ENCODE measurements at regions not wholly inside any gene's neighbourhood (a gene's known extent, or its start where the extent isn't known, plus 50 kb on each side); places are given as distances from the start of the nearest gene placed in this dataset.
A peak's percentile ranks its signal among the peaks of the same experiment; 100 is the strongest.

GRCh38 chr2:181772777-181773176 is 92.5 kb upstream of the NEUROD1 start:
- no peaks in the 10 kb centered on the region for H3K9me2 ChIP-seq (replicated peaks; ENCODE audit: insufficient read depth, low read length)
- H3K9ac ChIP-seq (ENCODE audit: low read length): no peak overlapping the region
- H2AFZ ChIP-seq (ENCODE audit: low read length): no peak overlapping the region
- DNase-seq: no peak
- no peaks in the 10 kb centered on the region for H3K27me3 ChIP-seq (replicated peaks; ENCODE audit: insufficient read depth, low read length)
- TF ChIP-seq EZH2phosphoT487 (IDR thresholded peaks at IDR 0.05; ENCODE audit: low read length) (no peak), CTCF (IDR thresholded peaks at IDR 0.05; ENCODE audit: low read length) (no peak), EZH2 (optimal IDR thresholded peaks at IDR 0.05; ENCODE audit: low read depth, low read length) (no peak)
- H3K27ac ChIP-seq (ENCODE audit: low read length): no peak overlapping the region
- no peaks in the 10 kb centered on the region for H3F3A ChIP-seq (ENCODE audit: insufficient read depth, low read length)
- H3K4me1 ChIP-seq (ENCODE audit: low read length): peaks cover 9% of the 10 kb centered on the region
- no peaks in the 10 kb centered on the region for H3K79me2 ChIP-seq (ENCODE audit: low read length)
- H4K20me1 ChIP-seq (ENCODE audit: insufficient read depth, low read length): no peaks in the 10 kb centered on the region
- no peaks in the 10 kb centered on the region for H3K9me3 ChIP-seq (replicated peaks; ENCODE audit: insufficient read depth, low read length)
- no peaks in the 10 kb centered on the region for H3K36me3 ChIP-seq (replicated peaks; ENCODE audit: insufficient read depth, low read length)
- no peak overlapping the region for H3K4me2 ChIP-seq (ENCODE audit: low read depth, low read length)
- no peak overlapping the region for H3K4me3 ChIP-seq (ENCODE audit: low read length)

DNA sequence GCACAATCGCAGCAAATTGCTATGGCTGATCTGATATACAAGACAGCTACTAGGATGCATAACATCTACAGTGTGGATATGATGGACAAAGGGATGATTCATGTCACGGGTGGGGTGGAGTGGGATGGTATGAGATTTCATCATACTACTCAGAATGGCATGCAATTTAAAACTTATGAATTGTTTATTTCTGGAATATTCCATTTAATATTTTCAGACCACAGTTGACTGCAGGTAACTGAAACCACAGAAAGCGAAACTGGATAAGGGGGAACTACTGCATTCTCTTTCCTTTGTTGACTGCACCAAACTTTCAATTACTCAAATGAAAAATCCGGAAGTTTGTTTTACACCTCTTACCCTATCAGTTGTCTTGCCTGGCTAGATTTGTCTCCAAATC is 94.4 kb upstream of the NEUROD1 start:
- Histone ChIP-seq H3K27me3 (replicated peaks; ENCODE audit: insufficient read depth, low read length) (no peaks in the 10 kb centered on the region), H3K27ac (ENCODE audit: low read length) (no peak overlapping the region), H3K4me3 (ENCODE audit: low read length) (no peak overlapping the region), H2AFZ (ENCODE audit: low read length) (no peak overlapping the region), H3K4me1 (ENCODE audit: low read length) (peaks cover 15% of the 10 kb centered on the region), H3K36me3 (replicated peaks; ENCODE audit: insufficient read depth, low read length) (no peaks in the 10 kb centered on the region), H3K9ac (ENCODE audit: low read length) (no peak overlapping the region), H3K4me2 (ENCODE audit: low read depth, low read length) (peak overlapping the region; percentile 12; the same call in 1 of the 2 replicates), H4K20me1 (ENCODE audit: insufficient read depth, low read length) (no peaks in the 10 kb centered on the region), H3K79me2 (ENCODE audit: low read length) (no peaks in the 10 kb centered on the region), H3K9me3 (replicated peaks; ENCODE audit: insufficient read depth, low read length) (no peaks in the 10 kb centered on the region), H3F3A (ENCODE audit: insufficient read depth, low read length) (no peaks in the 10 kb centered on the region), H3K9me2 (replicated peaks; ENCODE audit: insufficient read depth, low read length) (no peaks in the 10 kb centered on the region)
- no peak for TF ChIP-seq EZH2phosphoT487 (IDR thresholded peaks at IDR 0.05; ENCODE audit: low read length)
- TF ChIP-seq EZH2 (optimal IDR thresholded peaks at IDR 0.05; ENCODE audit: low read depth, low read length): no peak
- TF ChIP-seq CTCF (IDR thresholded peaks at IDR 0.05; ENCODE audit: low read length): no peak
- DNase-seq: peak; percentile 53

GRCh38 chr2:181776336-181776735 is 96.0 kb upstream of the NEUROD1 start:
- Histone ChIP-seq H3K4me3 (ENCODE audit: low read length) (no peak overlapping the region), H2AFZ (ENCODE audit: low read length) (no peak overlapping the region), H4K20me1 (ENCODE audit: insufficient read depth, low read length) (no peaks in the 10 kb centered on the region), H3K9ac (ENCODE audit: low read length) (no peak overlapping the region), H3K4me2 (ENCODE audit: low read depth, low read length) (no peak overlapping the region), H3K27me3 (replicated peaks; ENCODE audit: insufficient read depth, low read length) (no peaks in the 10 kb centered on the region), H3K79me2 (ENCODE audit: low read length) (no peaks in the 10 kb centered on the region), H3F3A (ENCODE audit: insufficient read depth, low read length) (no peaks in the 10 kb centered on the region), H3K9me3 (replicated peaks; ENCODE audit: insufficient read depth, low read length) (no peaks in the 10 kb centered on the region), H3K4me1 (ENCODE audit: low read length) (peaks cover 18% of the 10 kb centered on the region), H3K36me3 (replicated peaks; ENCODE audit: insufficient read depth, low read length) (no peaks in the 10 kb centered on the region), H3K9me2 (replicated peaks; ENCODE audit: insufficient read depth, low read length) (no peaks in the 10 kb centered on the region), H3K27ac (ENCODE audit: low read length) (no peak overlapping the region)
- DNase-seq: no peak
- no peak for TF ChIP-seq EZH2 (optimal IDR thresholded peaks at IDR 0.05; ENCODE audit: low read depth, low read length)
- no peak for TF ChIP-seq EZH2phosphoT487 (IDR thresholded peaks at IDR 0.05; ENCODE audit: low read length)
- no peak for TF ChIP-seq CTCF (IDR thresholded peaks at IDR 0.05; ENCODE audit: low read length)
